ENCODE measurements at regions not wholly inside any gene's neighbourhood (a gene's known extent, or its start where the extent isn't known, plus 50 kb on each side); places are given as distances from the start of the nearest gene placed in this dataset.

GRCh38 chr16:8179615-8180014, 410.7 kb downstream of the TMEM114 start:
- no peaks in the 10 kb centered on the region for H3K4me1 Mint-ChIP-seq
- intact Hi-C loops (cut with micrococcal nuclease), result no loop called here
- Histone ChIP-seq H3K4me3 (ENCODE audit: control extremely low read depth in 1 of 5, extremely low read depth in 1 of 5, insufficient read depth in 1 of 5, low read depth in 2 of 5, low read length in 4 of 5) (no peak overlapping the region), H3K27me3 (replicated peaks in 1 of 4; ENCODE audit: control extremely low read depth in 1 of 4, control insufficient read depth in 3 of 4, insufficient read depth in 4 of 4, low read length in 3 of 4) (no peaks in the 10 kb centered on the region), H3K9me3 (ENCODE audit: control extremely low read depth in 1 of 3, control insufficient read depth in 2 of 3, insufficient read depth in 1 of 3, low read length in 2 of 3) (no peaks in the 10 kb centered on the region), H3K36me3 (replicated peaks in 1 of 2; ENCODE audit: control extremely low read depth in 1 of 2, control insufficient read depth in 1 of 2, extremely low read depth in 1 of 2, insufficient read depth in 2 of 2, low read length in 1 of 2) (no peaks in the 10 kb centered on the region), H2AFZ (ENCODE audit: insufficient read depth, low read depth, low read length, poor library complexity, severe bottlenecking) (no peak overlapping the region), H3K27ac (ENCODE audit: low read length in 2 of 2) (no peak overlapping the region), H3K9ac (ENCODE audit: low read length) (no peak overlapping the region), H3K4me1 (ENCODE audit: control insufficient read depth in 2 of 2, insufficient read depth in 2 of 2, low read length in 2 of 2) (no peaks in the 10 kb centered on the region), H3K79me2 (ENCODE audit: control insufficient read depth, insufficient read depth, low read length) (no peaks in the 10 kb centered on the region), H3K4me2 (replicated peaks; ENCODE audit: low read depth, low read length, poor library complexity, severe bottlenecking) (no peak overlapping the region), H4K20me1 (ENCODE audit: control insufficient read depth, insufficient read depth, low read length, poor library complexity, severe bottlenecking) (no peaks in the 10 kb centered on the region)
- H3K27me3 Mint-ChIP-seq, result no peaks in the 10 kb centered on the region
- WGBS (ENCODE audit: insufficient coverage), result 63% methylated on average over 5 of the region's 5 CpGs
- no peak for DNase-seq
- ATAC-seq (ENCODE audit: low read depth), result no peak
- TF ChIP-seq CTCF (IDR thresholded peaks at IDR 0.05) (no peak), EZH2 (IDR thresholded peaks at IDR 0.05; ENCODE audit: borderline replicate concordance, insufficient read depth, low read depth, low read length, poor library complexity, severe bottlenecking) (no peak)
- no peak overlapping the region for H3K27ac Mint-ChIP-seq
- no peak overlapping the region for H3K4me3 Mint-ChIP-seq
- CTCF ChIA-PET, result no interaction called here
- POLR2A ChIA-PET, result no interaction called here
- H3K9me3 Mint-ChIP-seq (ENCODE audit: insufficient read depth), result peaks cover 3% of the 10 kb centered on the region

- intact Hi-C loops (cut with micrococcal nuclease), result no loop called here
- no peak for TF ChIP-seq EZH2 (IDR thresholded peaks at IDR 0.05; ENCODE audit: borderline replicate concordance, insufficient read depth, low read depth, low read length, poor library complexity, severe bottlenecking)
- no peak for TF ChIP-seq CTCF (IDR thresholded peaks at IDR 0.05)
- 89% methylated on average over 5 of the region's 8 CpGs for WGBS (ENCODE audit: insufficient coverage)
- Histone ChIP-seq H3K36me3 (replicated peaks in 1 of 2; ENCODE audit: control extremely low read depth in 1 of 2, control insufficient read depth in 1 of 2, extremely low read depth in 1 of 2, insufficient read depth in 2 of 2, low read length in 1 of 2) (no peaks in the 10 kb centered on the region), H3K27ac (ENCODE audit: low read length in 2 of 2) (no peak overlapping the region), H3K27me3 (replicated peaks in 1 of 4; ENCODE audit: control extremely low read depth in 1 of 4, control insufficient read depth in 3 of 4, insufficient read depth in 4 of 4, low read length in 3 of 4) (no peaks in the 10 kb centered on the region), H3K9ac (ENCODE audit: low read length) (no peak overlapping the region), H2AFZ (ENCODE audit: insufficient read depth, low read depth, low read length, poor library complexity, severe bottlenecking) (no peak overlapping the region), H3K4me3 (ENCODE audit: control extremely low read depth in 1 of 5, extremely low read depth in 1 of 5, insufficient read depth in 1 of 5, low read depth in 2 of 5, low read length in 4 of 5) (no peak overlapping the region), H4K20me1 (ENCODE audit: control insufficient read depth, insufficient read depth, low read length, poor library complexity, severe bottlenecking) (no peaks in the 10 kb centered on the region), H3K4me1 (ENCODE audit: control insufficient read depth in 2 of 2, insufficient read depth in 2 of 2, low read length in 2 of 2) (no peaks in the 10 kb centered on the region), H3K4me2 (replicated peaks; ENCODE audit: low read depth, low read length, poor library complexity, severe bottlenecking) (no peak overlapping the region), H3K79me2 (ENCODE audit: control insufficient read depth, insufficient read depth, low read length) (no peaks in the 10 kb centered on the region), H3K9me3 (ENCODE audit: control extremely low read depth in 1 of 3, control insufficient read depth in 2 of 3, insufficient read depth in 1 of 3, low read length in 2 of 3) (no peaks in the 10 kb centered on the region)
- Mint-ChIP-seq H3K27ac (no peak overlapping the region), H3K9me3 (ENCODE audit: insufficient read depth) (no peaks in the 10 kb centered on the region), H3K4me1 (no peaks in the 10 kb centered on the region), H3K27me3 (no peaks in the 10 kb centered on the region), H3K4me3 (no peak overlapping the region)
- ChIA-PET CTCF (no interaction called here), POLR2A (no interaction called here)
- no peak for DNase-seq
- ATAC-seq (ENCODE audit: low read depth), result no peak
Measured at GRCh38 chr16:8178271-8178670, 412.0 kb downstream of the TMEM114 start.
